A549 (cell line): ENCODE measurements at regions not wholly inside any gene's neighbourhood (a gene's known extent, or its start where the extent isn't known, plus 50 kb on each side); places are given as distances from the start of the nearest gene placed in this dataset.

Experiments
- CEBPB ChIP-seq, 2 experiments: fragments of >200 bp in 1 of 2; sonication (Bioruptor Twin) in 1 of 2; formaldehyde crosslinking in 1 of 2; IDR thresholded peaks; 2 replicates each; pipeline ENCODE4 v1.6.1; 2012 to 2016
- JUNB ChIP-seq: fragments of >200 bp; sonication (Bioruptor Twin); formaldehyde crosslinking; IDR thresholded peaks from 2 replicates; pipeline ENCODE4 v1.6.1; 2016
- NFE2L2 ChIP-seq: fragments of 150-350 bp; conservative IDR thresholded peaks from 2 replicates; pipeline ENCODE4 v1.6.1; 2014; ENCODE audit warnings: low read length
- POLR2A ChIP-seq: IDR thresholded peaks from 2 replicates; pipeline ENCODE4 v1.6.1; 2012; ENCODE audit warnings: mild to moderate bottlenecking, low read length
- RAD21 ChIP-seq, 2 experiments: fragments of >200 bp in 1 of 2; sonication (Bioruptor Twin) in 1 of 2; formaldehyde crosslinking in 1 of 2; IDR thresholded peaks in 1 of 2; conservative IDR thresholded peaks in 1 of 2; 2 replicates in 1 of 2; 3 replicates in 1 of 2; pipeline ENCODE4 v1.6.1; 2012 to 2018; ENCODE audit warnings: inconsistent platforms in 1 of 2
- RARB ChIP-seq: fragments of 250-450 bp; sonication (Bioruptor Pico); IDR thresholded peaks from 2 replicates; pipeline ENCODE4 v1.8.0; 2021; ENCODE audit warnings: mild to moderate bottlenecking, moderate library complexity
- RFX5 ChIP-seq: fragments of 450-650 bp; IDR thresholded peaks from 2 replicates; pipeline ENCODE4 v1.7.1; 2014; ENCODE audit warnings: antibody characterized with exemption, mild to moderate bottlenecking, moderate library complexity
- RNF2 ChIP-seq: fragments of 200-600 bp; sonication (generic); IDR thresholded peaks from 2 replicates; pipeline ENCODE4 v1.6.1; 2016; ENCODE audit warnings: low read depth, mild to moderate bottlenecking, antibody characterized with exemption, moderate library complexity, borderline replicate concordance
- TP53 ChIP-seq: fragments of 250-450 bp; sonication (Bioruptor Pico); IDR thresholded peaks from 2 replicates; pipeline ENCODE4 v1.5.0; 2021; ENCODE audit warnings: mild to moderate bottlenecking, moderate library complexity
- TF ChIP-seq, protein P1 (sequence below): IDR thresholded peaks from 2 replicates; pipeline ENCODE4 v1.6.1; 2012
- TF ChIP-seq, protein P2 (sequence below): fragments of >200 bp; sonication (Bioruptor Twin); formaldehyde crosslinking; IDR thresholded peaks from 3 replicates; pipeline ENCODE4 v1.5.1; 2016

DNA sequence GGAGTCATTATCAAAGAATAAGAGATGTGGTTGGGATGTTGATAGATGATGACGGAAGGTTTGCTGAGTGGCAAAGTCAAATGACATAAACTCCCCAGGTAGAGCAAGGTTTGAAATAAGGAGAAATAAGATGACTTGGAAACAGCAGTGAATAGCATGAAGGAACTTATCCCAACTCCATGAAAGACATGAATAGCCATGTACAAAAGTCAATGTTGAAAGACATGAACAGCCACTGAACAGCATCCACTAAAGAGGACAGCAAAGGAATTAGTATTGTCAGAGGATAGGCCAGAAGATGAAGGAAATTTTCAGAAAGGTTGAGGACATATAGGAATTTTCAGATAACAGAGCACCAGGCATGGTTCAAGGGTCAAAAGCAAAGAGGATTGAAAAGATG lies 286.0 kb upstream of the FBXL7 start:
- TF ChIP-seq NFE2L2, result no peak
- no peak for TF ChIP-seq CEBPB (IDR thresholded peaks at IDR 0.05)
- no peak for TF ChIP-seq RNF2
- TF ChIP-seq POLR2A, result no peak
- no peak for TF ChIP-seq TP53
- TF ChIP-seq RFX5, result no peak
- no peak for TF ChIP-seq RAD21 (conservative IDR thresholded peaks at IDR 0.05 in 1 of 2, IDR thresholded peaks at IDR 0.05 in 1 of 2)
- TF ChIP-seq JUNB, result no peak
- no peak for TF ChIP-seq RARB (CRISPR knock-in tag)
- TF ChIP-seq, protein P1, sequence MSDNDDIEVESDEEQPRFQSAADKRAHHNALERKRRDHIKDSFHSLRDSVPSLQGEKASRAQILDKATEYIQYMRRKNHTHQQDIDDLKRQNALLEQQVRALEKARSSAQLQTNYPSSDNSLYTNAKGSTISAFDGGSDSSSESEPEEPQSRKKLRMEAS, result no peak
- TF ChIP-seq, protein P2, sequence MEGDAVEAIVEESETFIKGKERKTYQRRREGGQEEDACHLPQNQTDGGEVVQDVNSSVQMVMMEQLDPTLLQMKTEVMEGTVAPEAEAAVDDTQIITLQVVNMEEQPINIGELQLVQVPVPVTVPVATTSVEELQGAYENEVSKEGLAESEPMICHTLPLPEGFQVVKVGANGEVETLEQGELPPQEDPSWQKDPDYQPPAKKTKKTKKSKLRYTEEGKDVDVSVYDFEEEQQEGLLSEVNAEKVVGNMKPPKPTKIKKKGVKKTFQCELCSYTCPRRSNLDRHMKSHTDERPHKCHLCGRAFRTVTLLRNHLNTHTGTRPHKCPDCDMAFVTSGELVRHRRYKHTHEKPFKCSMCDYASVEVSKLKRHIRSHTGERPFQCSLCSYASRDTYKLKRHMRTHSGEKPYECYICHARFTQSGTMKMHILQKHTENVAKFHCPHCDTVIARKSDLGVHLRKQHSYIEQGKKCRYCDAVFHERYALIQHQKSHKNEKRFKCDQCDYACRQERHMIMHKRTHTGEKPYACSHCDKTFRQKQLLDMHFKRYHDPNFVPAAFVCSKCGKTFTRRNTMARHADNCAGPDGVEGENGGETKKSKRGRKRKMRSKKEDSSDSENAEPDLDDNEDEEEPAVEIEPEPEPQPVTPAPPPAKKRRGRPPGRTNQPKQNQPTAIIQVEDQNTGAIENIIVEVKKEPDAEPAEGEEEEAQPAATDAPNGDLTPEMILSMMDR, result no peak
